OCI-LY7 (cell line): ENCODE measurements at regions not wholly inside any gene's neighbourhood (a gene's known extent, or its start where the extent isn't known, plus 50 kb on each side); places are given as distances from the start of the nearest gene placed in this dataset.

Experiments used
- CTCF ChIP-seq: fragments of 200-600 bp; sonication (generic); conservative IDR thresholded peaks from 2 replicates; pipeline ENCODE4 v1.5.1; 2014; ENCODE audit warnings: mild to moderate bottlenecking, antibody characterized with exemption, low read length, moderate library complexity, mixed read lengths
- EZH2phosphoT487 ChIP-seq: fragments of 200-600 bp; sonication (generic); IDR thresholded peaks from 2 replicates; pipeline ENCODE4 v1.6.1; 2018; ENCODE audit warnings: low read depth, borderline replicate concordance, mild to moderate bottlenecking, mixed run types, antibody characterized with exemption, low read length, moderate library complexity, mixed read lengths

DNA sequence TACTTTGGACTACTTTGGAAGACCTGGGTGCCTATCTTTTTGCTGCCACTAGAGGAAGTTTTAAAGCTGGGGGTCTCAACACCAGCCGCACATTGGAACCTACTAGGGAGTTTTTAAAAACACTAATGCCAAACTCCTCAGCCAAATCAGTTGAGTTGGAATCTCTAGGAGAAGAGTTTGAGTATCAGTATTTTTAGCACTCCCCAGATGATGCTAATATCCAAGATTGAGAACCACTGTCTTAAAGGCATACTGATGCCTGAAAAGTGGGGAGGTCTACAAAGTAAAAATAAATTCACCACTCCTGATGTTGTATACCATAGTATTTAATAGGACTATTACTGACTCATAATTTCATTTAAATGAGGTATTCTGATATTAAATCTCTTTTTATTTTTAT lies 62.9 kb upstream of the COL21A1 start:
- TF ChIP-seq CTCF (no peak), EZH2phosphoT487 (no peak)
